H1 (cell line): ENCODE measurements at regions not wholly inside any gene's neighbourhood (a gene's known extent, or its start where the extent isn't known, plus 50 kb on each side); places are given as distances from the start of the nearest gene placed in this dataset.

Experiments
- CTCF ChIA-PET: fragments of 300-600 bp; sonication (Branson Sonifier 250); formaldehyde crosslinking; loops from one replicate; lab custom pipeline; 2021; ENCODE audit not compliant: partially characterized antibody; lab: Charles Lee
- POLR2A ChIA-PET: fragments of 300-600 bp; sonication (Branson Sonifier 250); formaldehyde crosslinking; loops from one replicate; lab custom pipeline; 2021; ENCODE audit warnings: inconsistent platforms; ENCODE audit not compliant: partially characterized antibody; lab: Charles Lee
- DNase-seq, 2 experiments: peaks; one replicate each; pipeline versions ENCODE4 v3.0.0 to v3.0.0-alpha.2; 2010 to 2022; ENCODE audit warnings: low spot score in 2 of 2, low read depth in 1 of 2, mixed read lengths in 1 of 2
- FAIRE-seq: peaks from 2 replicates; lab custom pipeline; 2011; peaks lifted over from hg19 to GRCh38; lab: Jason Lieb, UNC
- H2AFZ ChIP-seq: 2 replicates; pipeline ENCODE4 v1.8.1; 2012; ENCODE audit warnings: low read length, inconsistent platforms
- H2AK5ac ChIP-seq: 2 replicates; pipeline ENCODE4 v1.6.1; 2013; ENCODE audit warnings: low read depth, low read length
- H2BK120ac ChIP-seq: replicated peaks from 2 replicates; pipeline ENCODE3; 2013; ENCODE audit warnings: low read depth, low read length, inconsistent platforms
- H2BK12ac ChIP-seq: 2 replicates; pipeline ENCODE4 v1.6.1; 2013; ENCODE audit warnings: low read depth, low read length
- H2BK15ac ChIP-seq: 2 replicates; pipeline ENCODE4 v1.6.1; 2013; ENCODE audit warnings: low read length
- H2BK20ac ChIP-seq: 2 replicates; pipeline ENCODE4 v1.6.1; 2013; ENCODE audit warnings: low read length
- H2BK5ac ChIP-seq: 2 replicates; pipeline ENCODE4 v1.6.1; 2013; ENCODE audit warnings: low read depth, low read length
- H3K14ac ChIP-seq: 2 replicates; pipeline ENCODE4 v1.6.1; 2013; ENCODE audit warnings: inconsistent platforms; ENCODE audit not compliant: insufficient read length
- H3K18ac ChIP-seq: 2 replicates; pipeline ENCODE4 v1.6.1; 2013; ENCODE audit warnings: low read length; ENCODE audit errors: extremely low read depth
- H3K23ac ChIP-seq: 2 replicates; pipeline ENCODE4 v1.6.1; 2013; ENCODE audit warnings: inconsistent platforms; ENCODE audit not compliant: insufficient read length
- H3K23me2 ChIP-seq: 2 replicates; pipeline ENCODE4 v1.6.1; 2013; ENCODE audit warnings: low read depth, low read length
- H3K27ac ChIP-seq: 2 replicates; pipeline ENCODE4 v1.6.1; 2011; ENCODE audit warnings: low read depth, low read length, inconsistent platforms
- H3K27me3 ChIP-seq, 4 experiments: replicated peaks in 1 of 4; 1 replicate in 1 of 4; 2 replicates in 3 of 4; pipeline versions ENCODE4 v1.6.1 to v1.8.1; 2011 to 2013; ENCODE audit warnings: low read length in 3 of 4, mild to moderate bottlenecking in 3 of 4, inconsistent platforms in 2 of 4, mixed read lengths in 2 of 4, moderate library complexity in 1 of 4; ENCODE audit not compliant: control insufficient read depth in 3 of 4, insufficient read depth in 3 of 4; ENCODE audit errors: extremely low read depth in 1 of 4
- H3K36me3 ChIP-seq, 4 experiments: 2 replicates each; pipeline versions ENCODE4 v1.6.1 to v1.8.1; 2011 to 2013; ENCODE audit warnings: mild to moderate bottlenecking in 4 of 4, low read length in 3 of 4, moderate library complexity in 2 of 4, control low read depth in 1 of 4, inconsistent platforms in 1 of 4; ENCODE audit not compliant: insufficient read depth in 4 of 4, control insufficient read depth in 2 of 4
- H3K4ac ChIP-seq: replicated peaks from 2 replicates; pipeline ENCODE3; 2013; ENCODE audit warnings: low read length, low read depth, mixed read lengths, inconsistent platforms; ENCODE audit not compliant: insufficient read length
- H3K4me1 ChIP-seq, 4 experiments: replicated peaks in 1 of 4; 1 replicate in 1 of 4; 2 replicates in 3 of 4; pipeline versions ENCODE4 v1.6.1 to v1.8.1; 2011 to 2013; ENCODE audit warnings: low read length in 3 of 4, inconsistent platforms in 2 of 4, mixed read lengths in 1 of 4; ENCODE audit not compliant: insufficient read depth in 4 of 4, control insufficient read depth in 3 of 4
- H3K4me2 ChIP-seq, 2 experiments: 2 replicates each; pipeline versions ENCODE4 v1.6.1 to v1.8.1; 2011 to 2013; ENCODE audit warnings: low read depth in 2 of 2, low read length in 2 of 2, control low read depth in 1 of 2, inconsistent platforms in 1 of 2, mild to moderate bottlenecking in 1 of 2; ENCODE audit not compliant: insufficient read depth in 1 of 2
- H3K4me3 ChIP-seq, 4 experiments: fragments of 200-600, 300-600 bp in 1 of 4; sonication (generic), shearing (Covaris generic), sonication (Bioruptor Twin) in 1 of 4; 2 replicates each; pipeline versions ENCODE4 v1.5.1 to v1.8.1; 2011 to 2016; ENCODE audit warnings: low read length in 4 of 4, low read depth in 3 of 4, control low read depth in 2 of 4, inconsistent platforms in 2 of 4, mild to moderate bottlenecking in 2 of 4, mixed read lengths in 1 of 4, moderate library complexity in 1 of 4; ENCODE audit not compliant: insufficient read depth in 2 of 4; ENCODE audit errors: extremely low read depth in 1 of 4
- H3K56ac ChIP-seq: replicated peaks from 2 replicates; pipeline ENCODE3; 2013; ENCODE audit warnings: low read depth, mild to moderate bottlenecking, mixed read lengths, low read length, inconsistent platforms; ENCODE audit not compliant: insufficient read length
- H3K79me1 ChIP-seq: 2 replicates; pipeline ENCODE4 v1.6.1; 2013; ENCODE audit warnings: low read depth, low read length, control low read depth
- H3K79me2 ChIP-seq, 2 experiments: 2 replicates each; pipeline versions ENCODE4 v1.6.1 to v1.8.1; 2012 to 2013; ENCODE audit warnings: low read length in 2 of 2, mild to moderate bottlenecking in 2 of 2, inconsistent platforms in 1 of 2; ENCODE audit not compliant: insufficient read depth in 2 of 2, control insufficient read depth in 1 of 2
- H3K9ac ChIP-seq, 4 experiments: replicated peaks in 1 of 4; 1 replicate in 1 of 4; 2 replicates in 3 of 4; pipeline versions ENCODE4 v1.6.1 to v1.8.1; 2011 to 2013; ENCODE audit warnings: low read depth in 3 of 4, low read length in 3 of 4, control low read depth in 2 of 4, mild to moderate bottlenecking in 2 of 4, moderate library complexity in 2 of 4, inconsistent platforms in 1 of 4; ENCODE audit errors: extremely low read depth in 1 of 4
- H3K9me3 ChIP-seq, 2 experiments: 2 replicates each; pipeline versions ENCODE4 v1.6.1 to v1.8.1; 2012 to 2013; ENCODE audit warnings: mild to moderate bottlenecking in 2 of 2, moderate library complexity in 2 of 2, control low read depth in 1 of 2, inconsistent platforms in 1 of 2, low read depth in 1 of 2, low read length in 1 of 2, mixed read lengths in 1 of 2; ENCODE audit not compliant: insufficient read depth in 2 of 2
- H4K20me1 ChIP-seq, 2 experiments: replicated peaks in 1 of 2; 2 replicates each; pipeline versions ENCODE3 to v1.8.1; 2011 to 2013; ENCODE audit warnings: inconsistent platforms in 2 of 2, low read length in 2 of 2, mild to moderate bottlenecking in 1 of 2; ENCODE audit not compliant: insufficient read depth in 2 of 2, control insufficient read depth in 1 of 2
- H4K5ac ChIP-seq: 2 replicates; pipeline ENCODE4 v1.6.1; 2013; ENCODE audit warnings: low read length, low read depth, mixed read lengths, inconsistent platforms; ENCODE audit not compliant: insufficient read length
- H4K8ac ChIP-seq: 2 replicates; pipeline ENCODE4 v1.8.0; 2013; ENCODE audit warnings: mild to moderate bottlenecking, moderate library complexity, low read length, inconsistent platforms; ENCODE audit not compliant: insufficient read depth; ENCODE audit errors: extremely low read depth
- H4K91ac ChIP-seq: replicated peaks from 2 replicates; pipeline ENCODE3; 2013; ENCODE audit warnings: low read length, mixed read lengths, inconsistent platforms; ENCODE audit not compliant: insufficient read length
- BCL11A ChIP-seq, 2 experiments: IDR thresholded peaks; one replicate each; pipeline ENCODE4 v1.6.1; 2011; ENCODE audit warnings: low read depth in 2 of 2, low read length in 2 of 2, mild to moderate bottlenecking in 2 of 2
- CEBPB ChIP-seq: IDR thresholded peaks from 2 replicates; pipeline ENCODE4 v1.6.1; 2012; ENCODE audit warnings: low read depth, low read length
- CREB1 ChIP-seq: IDR thresholded peaks from 2 replicates; pipeline ENCODE4 v1.6.1; 2012; ENCODE audit warnings: inconsistent platforms
- EP300 ChIP-seq, 2 experiments: IDR thresholded peaks; 1 replicate in 1 of 2; 2 replicates in 1 of 2; pipeline ENCODE4 v1.6.1; 2011 to 2012; ENCODE audit warnings: low read depth in 2 of 2, low read length in 2 of 2, mild to moderate bottlenecking in 2 of 2, borderline replicate concordance in 1 of 2, inconsistent platforms in 1 of 2, moderate library complexity in 1 of 2
- KDM1A ChIP-seq: fragments of 200-600, 300-600 bp; sonication (generic); IDR thresholded peaks from 2 replicates; pipeline ENCODE4 v1.7.1; 2016; ENCODE audit warnings: mild to moderate bottlenecking, low read length, borderline replicate concordance
- POLR2A ChIP-seq, 2 experiments: IDR thresholded peaks; 1 replicate in 1 of 2; 2 replicates in 1 of 2; pipeline ENCODE4 v1.6.1; 2011; ENCODE audit warnings: low read depth in 2 of 2, low read length in 2 of 2, mild to moderate bottlenecking in 2 of 2; ENCODE audit errors: control extremely low read depth in 1 of 2
- POU5F1 ChIP-seq: IDR thresholded peaks from 2 replicates; pipeline ENCODE4 v1.6.1; 2011; ENCODE audit warnings: low read depth, mild to moderate bottlenecking, low read length, moderate library complexity
- RAD21 ChIP-seq, 2 experiments: IDR thresholded peaks in 1 of 2; conservative IDR thresholded peaks in 1 of 2; 2 replicates each; pipeline ENCODE4 v1.6.1; 2011; ENCODE audit warnings: low read depth in 2 of 2, low read length in 2 of 2, improper control_type of control experiment in 1 of 2, inconsistent platforms in 1 of 2, mild to moderate bottlenecking in 1 of 2, moderate library complexity in 1 of 2
- TAF1 ChIP-seq: IDR thresholded peaks from 2 replicates; pipeline ENCODE4 v1.6.1; 2011; ENCODE audit warnings: mild to moderate bottlenecking, low read depth, low read length

DNA sequence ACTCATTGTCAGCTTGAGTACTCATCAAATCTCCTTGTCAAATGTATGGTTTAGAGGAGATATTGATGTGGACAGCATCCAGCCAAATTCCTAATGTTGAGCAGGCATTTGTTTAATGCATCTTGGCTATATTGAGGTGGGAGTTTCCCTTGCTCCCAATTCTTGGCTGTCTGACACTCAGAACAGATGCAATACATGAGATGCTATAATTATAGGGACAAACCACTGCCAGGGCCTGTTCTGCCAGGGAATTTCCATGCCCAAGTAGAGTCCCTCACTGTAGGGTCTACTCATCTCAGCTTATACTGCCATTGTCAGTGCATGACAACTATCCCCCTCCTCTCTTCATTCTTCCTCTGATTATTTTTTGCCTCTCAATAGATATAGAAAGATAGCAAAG, 392.0 kb upstream of the KCNN2 start:
- Histone ChIP-seq H4K91ac (no peak overlapping the region), H2AK5ac (no peak overlapping the region), H3K56ac (no peak overlapping the region), H4K20me1 (no peaks in the 10 kb centered on the region), H3K9ac (no peak overlapping the region), H3K23ac (no peak overlapping the region), H4K8ac (no peak overlapping the region), H2BK5ac (no peak overlapping the region), H4K5ac (no peak overlapping the region), H3K4ac (no peak overlapping the region), H3K79me2 (no peaks in the 10 kb centered on the region), H3K4me2 (no peak overlapping the region)
- no peak for DNase-seq
- no peak for FAIRE-seq
- POLR2A ChIA-PET, result no interaction called here
- TF ChIP-seq BCL11A (IDR thresholded peaks at IDR 0.05; ENCODE audit: low read depth in 2 of 2, low read length in 2 of 2), result no peak
- TF ChIP-seq POLR2A (IDR thresholded peaks at IDR 0.05; ENCODE audit: control extremely low read depth in 1 of 2, low read depth in 2 of 2, low read length in 2 of 2), result no peak
- no peak for TF ChIP-seq POU5F1
- no peak for TF ChIP-seq CREB1
- no peak for TF ChIP-seq EP300 (IDR thresholded peaks at IDR 0.05; ENCODE audit: borderline replicate concordance in 1 of 2, low read depth in 2 of 2, low read length in 2 of 2)
- no peak for TF ChIP-seq CEBPB
- TF ChIP-seq TAF1, result no peak
- no peak for TF ChIP-seq RAD21 (IDR thresholded peaks at IDR 0.05 in 1 of 2, conservative IDR thresholded peaks at IDR 0.05 in 1 of 2; ENCODE audit: low read depth in 2 of 2, low read length in 2 of 2)
- no peak for TF ChIP-seq KDM1A
- TF ChIP-seq, all 59 proteins: peak for 0
- CTCF ChIA-PET, result interaction anchor here (0.8 to 1.2 kb wide), 2 partner anchors 32 to 146 kb away, joined by 3 to 4 read pairs; no protein-coding TSS in a partner anchor
- Histone ChIP-seq H3K27me3 (no peaks in the 10 kb centered on the region), H3K27ac (no peak overlapping the region), H2AFZ (no peak overlapping the region), H3K9me3 (no peaks in the 10 kb centered on the region), H3K36me3 (no peaks in the 10 kb centered on the region), H2BK120ac (no peak overlapping the region), H3K18ac (no peak overlapping the region), H3K79me1 (no peaks in the 10 kb centered on the region), H3K4me1 (no peaks in the 10 kb centered on the region), H3K23me2 (no peaks in the 10 kb centered on the region), H2BK15ac (no peak overlapping the region), H3K4me3 (no peak overlapping the region), H2BK12ac (no peak overlapping the region), H3K14ac (no peak overlapping the region), H2BK20ac (no peak overlapping the region)
